NCI-H1930 (cell line): ENCODE measurements at regions not wholly inside any gene's neighbourhood (a gene's known extent, or its start where the extent isn't known, plus 50 kb on each side); places are given as distances from the start of the nearest gene placed in this dataset.

Source experiments
- DNase-seq, 2 experiments: peaks; one replicate each; lab custom pipeline; 2025; lab: John Stamatoyannopoulos, UW

- DNase-seq = no peak
Observed at GRCh38 chr16:54679531-54679930, 251.1 kb upstream of the IRX5 start.

- no peak for DNase-seq
Observed at GRCh38 chr16:54677308-54677950, 253.2 kb upstream of the IRX5 start.

- DNase-seq = no peak
Observed at GRCh38 chr16:54673313-54673712, 257.4 kb upstream of the IRX5 start.

- no peak for DNase-seq
Observed at GRCh38 chr16:54672500-54672899, 258.2 kb upstream of the IRX5 start.

DNA sequence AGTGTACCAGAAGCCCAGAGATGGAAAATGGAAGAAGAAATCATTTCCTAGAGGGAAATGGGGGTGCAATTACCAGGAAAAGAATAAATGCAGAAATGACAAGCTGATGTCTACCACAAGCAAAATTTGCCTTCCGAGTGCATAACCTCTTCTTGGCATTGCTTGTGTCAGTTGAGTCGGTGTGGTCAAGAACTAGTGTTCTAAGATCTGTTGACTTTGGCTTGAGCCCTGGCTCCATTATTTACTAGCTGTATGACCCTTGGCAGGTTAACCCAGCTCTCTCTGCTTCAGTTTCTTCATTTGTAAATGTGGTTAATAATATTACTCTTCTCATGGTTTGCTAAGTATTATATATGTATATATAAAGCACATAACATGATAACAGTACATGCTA is 273.0 kb upstream of the IRX5 start:
- no peak for DNase-seq

DNA sequence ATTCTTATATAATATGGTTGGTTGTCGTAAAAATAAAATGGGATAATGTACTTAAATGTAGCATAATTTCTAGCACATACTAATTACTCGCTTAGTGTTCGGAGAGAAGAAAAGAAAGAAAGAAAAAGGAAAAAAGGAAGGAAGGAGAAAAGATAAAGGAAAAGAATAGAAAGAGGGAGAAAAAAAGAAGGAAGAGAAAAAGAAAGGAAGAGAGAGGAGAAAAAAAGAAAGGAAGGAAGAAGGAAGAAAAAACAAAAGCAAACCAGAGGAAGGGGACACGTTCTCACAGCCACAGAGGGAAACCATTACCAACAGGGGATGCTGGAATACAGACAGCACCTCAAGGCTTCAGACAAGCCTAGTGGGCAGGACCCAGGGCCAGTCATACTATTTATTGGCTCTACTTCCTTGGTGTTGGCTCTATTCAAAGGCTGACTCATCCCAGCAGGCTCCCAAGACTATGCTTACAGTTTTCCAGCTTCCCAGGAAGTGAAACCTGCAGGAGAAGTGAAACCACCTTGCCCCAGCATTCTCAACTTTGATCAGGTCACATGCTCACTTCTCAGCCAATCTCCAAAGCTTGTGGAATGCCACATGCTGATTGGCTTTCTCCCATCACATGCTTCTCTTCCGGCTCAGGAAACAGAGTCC is 273.5 kb upstream of the IRX5 start:
- DNase-seq = no peak

DNA sequence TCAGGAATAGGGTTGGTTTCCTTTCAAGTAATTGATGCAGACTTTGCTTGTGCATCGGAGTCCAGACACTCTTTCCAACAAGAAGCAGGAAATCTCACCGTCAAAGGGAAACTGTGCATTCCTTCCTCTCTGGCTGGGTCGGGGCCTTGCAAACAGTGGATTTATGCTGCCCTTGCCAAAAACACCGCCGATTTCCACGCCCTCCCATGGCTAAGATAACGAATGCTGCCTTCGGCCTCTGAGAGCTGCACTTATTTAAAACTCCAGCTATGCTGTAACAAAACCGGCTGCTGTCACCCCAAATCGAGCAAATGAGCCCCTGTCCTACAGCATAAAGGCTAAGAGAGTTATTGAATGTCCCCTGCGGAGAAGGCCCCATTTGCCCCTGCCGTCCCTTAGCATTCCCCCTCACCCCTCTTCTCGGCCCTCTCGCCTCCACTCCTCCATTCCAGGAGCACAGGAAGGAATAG is 275.5 kb upstream of the IRX5 start:
- no peak for DNase-seq

DNA sequence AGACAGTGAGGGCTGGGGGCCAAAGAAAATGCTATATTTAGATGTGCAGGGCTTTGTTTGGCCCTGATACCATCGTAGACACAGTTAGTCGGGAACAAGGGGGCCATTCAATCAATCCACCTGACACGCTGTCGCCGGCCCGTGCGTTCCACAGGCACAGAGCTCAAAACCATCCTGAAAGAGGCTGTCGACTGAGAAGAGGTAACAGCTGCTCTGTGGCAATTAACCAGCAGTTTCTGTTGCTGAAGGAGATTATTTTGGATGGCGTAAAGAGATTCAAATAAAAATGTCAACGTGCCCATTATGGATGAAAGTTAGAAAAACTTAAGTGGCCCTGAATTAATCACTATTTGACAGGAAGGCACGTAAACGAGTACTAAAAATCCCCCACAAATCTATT is 276.2 kb upstream of the IRX5 start:
- DNase-seq = no peak

GRCh38 chr16:54652201-54652770 is 278.4 kb upstream of the IRX5 start:
- no peak for DNase-seq

- DNase-seq = no peak
Observed at GRCh38 chr16:54651440-54652195, 279.0 kb upstream of the IRX5 start.

DNA sequence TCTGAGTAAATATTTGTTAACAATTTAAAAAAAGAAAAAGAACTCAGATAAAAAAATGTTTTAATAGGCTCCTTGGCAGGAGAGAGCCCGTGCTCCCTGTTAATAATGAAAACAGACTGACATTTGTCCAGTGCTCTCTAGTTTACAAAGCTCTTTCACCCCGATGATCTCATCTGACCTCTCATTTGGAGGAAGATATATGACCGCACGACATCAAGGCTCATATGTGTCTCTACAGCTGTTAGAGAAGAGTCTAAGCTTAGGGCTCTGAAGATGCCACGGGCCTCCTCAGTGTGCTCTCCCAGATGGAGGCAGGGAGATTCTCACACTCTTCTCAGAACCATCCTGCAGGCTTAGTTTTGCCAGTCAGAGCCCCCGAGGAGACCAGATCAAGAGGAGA is 280.8 kb upstream of the IRX5 start:
- no peak for DNase-seq

- no peak for DNase-seq
Observed at GRCh38 chr16:54648575-54648974, 282.1 kb upstream of the IRX5 start.

- DNase-seq = no peak
Observed at GRCh38 chr16:54647725-54648221, 282.9 kb upstream of the IRX5 start.

GRCh38 chr16:54647216-54647615 is 283.4 kb upstream of the IRX5 start:
- no peak for DNase-seq

DNA sequence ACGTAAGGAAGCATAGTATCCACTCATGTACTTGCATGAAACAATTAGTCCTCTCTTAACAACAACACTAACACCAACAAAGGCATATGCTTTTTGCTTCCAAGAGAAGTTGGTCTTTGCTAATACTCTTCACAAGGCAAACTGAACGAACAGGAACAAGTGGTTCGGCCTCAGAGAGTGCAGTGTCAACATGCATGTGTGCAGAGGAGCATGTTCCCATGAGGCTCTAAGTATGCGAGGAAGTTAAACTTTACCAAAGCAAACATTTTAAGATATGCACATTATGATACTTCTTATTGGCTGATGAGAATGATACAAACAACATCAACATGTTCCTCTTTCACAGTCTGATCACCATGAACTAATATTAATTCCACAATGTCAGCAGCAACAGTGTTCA is 285.3 kb upstream of the IRX5 start:
- no peak for DNase-seq

- DNase-seq = no peak
Observed at GRCh38 chr16:54636221-54636793, 294.4 kb upstream of the IRX5 start.

- DNase-seq = no peak
Observed at GRCh38 chr16:54633943-54634362, 296.7 kb upstream of the IRX5 start.

GRCh38 chr16:54632322-54633220 is 298.1 kb upstream of the IRX5 start:
- DNase-seq = peak in 1 of 2 experiments; percentile 7

GRCh38 chr16:54631782-54632181 is 298.9 kb upstream of the IRX5 start:
- no peak for DNase-seq

DNA sequence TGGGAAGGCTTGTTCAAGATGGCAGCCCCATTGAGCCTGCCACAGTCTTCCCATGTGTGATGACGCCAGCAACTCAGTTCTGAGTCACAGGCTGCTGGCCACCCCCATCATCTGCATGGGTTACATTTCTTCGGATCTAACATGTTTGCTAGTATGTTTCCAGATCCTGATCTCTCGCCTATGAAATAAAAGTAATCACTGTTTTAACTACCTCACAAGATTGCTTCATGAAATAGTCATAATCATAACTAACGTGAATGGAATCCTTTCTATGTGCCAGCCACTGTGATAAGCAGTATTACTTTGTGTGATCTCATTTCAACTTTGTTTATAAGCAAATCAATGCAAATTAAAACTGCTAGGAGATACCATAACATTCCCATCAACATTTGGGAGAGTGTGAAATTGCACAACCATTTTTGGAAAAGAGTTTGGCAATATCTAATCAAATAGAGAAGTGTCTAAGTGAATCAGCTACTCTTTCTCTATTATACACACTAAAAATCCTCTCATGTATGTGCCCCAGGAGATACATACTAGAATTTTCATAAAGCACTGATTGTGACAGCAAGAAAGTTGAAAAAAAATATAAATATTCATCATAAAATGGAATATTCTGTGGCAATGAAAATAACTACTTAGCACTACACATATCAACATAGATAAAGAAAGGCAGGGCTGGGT is 300.2 kb upstream of the IRX5 start:
- no peak for DNase-seq
